ENCODE measurements at regions not wholly inside any gene's neighbourhood (a gene's known extent, or its start where the extent isn't known, plus 50 kb on each side); places are given as distances from the start of the nearest gene placed in this dataset.

GRCh38 chr10:4347397-4347796 lies 478.6 kb upstream of the AKR1E2 start:
- DNase-seq (ENCODE audit: low read depth, low spot score), result no peak

- DNase-seq (ENCODE audit: low read depth, low spot score), result no peak
These were observed 479.9 kb upstream of the AKR1E2 start for GRCh38 chr10:4345877-4346646.

GRCh38 chr10:4344492-4344994 lies 481.5 kb upstream of the AKR1E2 start:
- no peak for DNase-seq (ENCODE audit: low read depth, low spot score)

GRCh38 chr10:4343873-4344272 lies 482.1 kb upstream of the AKR1E2 start:
- no peak for DNase-seq (ENCODE audit: low read depth, low spot score)

- DNase-seq (ENCODE audit: low read depth, low spot score), result no peak
These were observed 482.9 kb upstream of the AKR1E2 start for GRCh38 chr10:4343091-4343490.

- no peak for DNase-seq (ENCODE audit: low read depth, low spot score)
These were observed 487.2 kb upstream of the AKR1E2 start for GRCh38 chr10:4338768-4339167.

- DNase-seq (ENCODE audit: low read depth, low spot score), result no peak
These were observed 488.4 kb upstream of the AKR1E2 start for GRCh38 chr10:4337563-4337962.

- DNase-seq (ENCODE audit: low read depth, low spot score), result no peak
These were observed 491.1 kb upstream of the AKR1E2 start for GRCh38 chr10:4334871-4335270.

GRCh38 chr10:4334015-4334414 lies 492.0 kb upstream of the AKR1E2 start:
- DNase-seq (ENCODE audit: low read depth, low spot score), result no peak

- DNase-seq (ENCODE audit: low read depth, low spot score), result no peak
These were observed 492.5 kb upstream of the AKR1E2 start for GRCh38 chr10:4333459-4333894.

GRCh38 chr10:4332764-4333458 lies 493.1 kb upstream of the AKR1E2 start:
- no peak for DNase-seq (ENCODE audit: low read depth, low spot score)

GRCh38 chr10:4331150-4331549 lies 494.9 kb upstream of the AKR1E2 start:
- DNase-seq (ENCODE audit: low read depth, low spot score), result no peak

- no peak for DNase-seq (ENCODE audit: low read depth, low spot score)
These were observed 495.4 kb upstream of the AKR1E2 start for GRCh38 chr10:4330636-4331035.

- DNase-seq (ENCODE audit: low read depth, low spot score), result no peak
These were observed 496.8 kb upstream of the AKR1E2 start for GRCh38 chr10:4329225-4329624.

GRCh38 chr10:4326647-4327046 lies 499.4 kb upstream of the AKR1E2 start:
- no peak for DNase-seq (ENCODE audit: low read depth, low spot score)

- no peak for DNase-seq (ENCODE audit: low read depth, low spot score)
These were observed 506.1 kb upstream of the AKR1E2 start for GRCh38 chr10:4319870-4320367.

GRCh38 chr10:4316161-4316810 lies 509.7 kb upstream of the AKR1E2 start:
- no peak for DNase-seq (ENCODE audit: low read depth, low spot score)

- DNase-seq (ENCODE audit: low read depth, low spot score), result no peak
These were observed 510.5 kb upstream of the AKR1E2 start for GRCh38 chr10:4315551-4315950.

- no peak for DNase-seq (ENCODE audit: low read depth, low spot score)
These were observed 513.0 kb upstream of the AKR1E2 start for GRCh38 chr10:4313051-4313450.

GRCh38 chr10:4312051-4312835 lies 513.8 kb upstream of the AKR1E2 start:
- no peak for DNase-seq (ENCODE audit: low read depth, low spot score)

GRCh38 chr10:4310172-4310571 lies 515.8 kb upstream of the AKR1E2 start:
- no peak for DNase-seq (ENCODE audit: low read depth, low spot score)

Measured in activated naive CD8-positive, alpha-beta T cell treated with anti-CD3 and anti-CD28 coated beads, Interleukin-2, amount 50 U/mL, for 16 hours (primary cell).